GM23338 (cell line): ENCODE measurements at regions not wholly inside any gene's neighbourhood (a gene's known extent, or its start where the extent isn't known, plus 50 kb on each side); places are given as distances from the start of the nearest gene placed in this dataset.

Experiments used
- ATAC-seq: fragments of 200-7000 bp; cut with Tn5 transposase; 3 replicates; pipeline ENCODE4 v1.9.1; 2020
- DNase-seq: peaks from one replicate; pipeline ENCODE4 v3.0.0-alpha.2; 2015; ENCODE audit warnings: low spot score
- H2AFZ ChIP-seq: fragments of 200-600 bp; sonication (generic); 2 replicates; pipeline ENCODE4 v1.8.0; 2016; ENCODE audit warnings: antibody characterized with exemption, mild to moderate bottlenecking, moderate library complexity
- H3F3A ChIP-seq: fragments of 200-600 bp; sonication (generic); replicated peaks from 2 replicates; pipeline ENCODE4 v1.8.0; 2017; ENCODE audit warnings: antibody characterized with exemption, mixed run types, low read depth
- H3K27ac ChIP-seq: fragments of 200-600 bp; sonication (generic); 2 replicates; pipeline ENCODE4 v1.6.1; 2016; ENCODE audit warnings: low read depth
- H3K27me3 ChIP-seq: fragments of 200-600 bp; sonication (generic); 2 replicates; pipeline ENCODE4 v1.8.0; 2016; ENCODE audit warnings: mild to moderate bottlenecking, mixed run types, moderate library complexity; ENCODE audit not compliant: insufficient read depth
- H3K36me3 ChIP-seq: fragments of 200-600 bp; sonication (generic); 2 replicates; pipeline ENCODE4 v1.8.0; 2016; ENCODE audit warnings: mild to moderate bottlenecking; ENCODE audit not compliant: insufficient read depth
- H3K4me1 ChIP-seq: fragments of 200-600 bp; sonication (generic); 2 replicates; pipeline ENCODE4 v1.8.0; 2016; ENCODE audit warnings: mild to moderate bottlenecking, moderate library complexity; ENCODE audit not compliant: insufficient read depth
- H3K4me2 ChIP-seq: fragments of 200-600 bp; sonication (generic); 2 replicates; pipeline ENCODE4 v1.7.1; 2017; ENCODE audit warnings: mixed run types
- H3K4me3 ChIP-seq: fragments of 200-600 bp; sonication (generic); 2 replicates; pipeline ENCODE4 v1.6.1; 2016; ENCODE audit warnings: mixed run types
- H3K79me2 ChIP-seq: fragments of 200-600 bp; sonication (generic); replicated peaks from 2 replicates; pipeline ENCODE4 v1.8.0; 2017; ENCODE audit warnings: mild to moderate bottlenecking; ENCODE audit not compliant: insufficient read depth
- H3K9me2 ChIP-seq: fragments of 200-600 bp; sonication (generic); 2 replicates; pipeline ENCODE4 v1.8.0; 2017; ENCODE audit not compliant: insufficient read depth
- H4K20me1 ChIP-seq: fragments of 200-600 bp; sonication (generic); replicated peaks from 2 replicates; pipeline ENCODE4 v1.8.0; 2017; ENCODE audit warnings: mild to moderate bottlenecking; ENCODE audit not compliant: insufficient read depth
- H3K27ac Mint-ChIP-seq: 2 replicates; pipeline ENCODE4 v1.8.0; 2020; ENCODE audit warnings: inconsistent platforms, mild to moderate bottlenecking, moderate library complexity, mixed read lengths
- H3K27me3 Mint-ChIP-seq: 3 replicates; pipeline ENCODE4 v1.8.0; 2022; ENCODE audit warnings: low read depth, mild to moderate bottlenecking, moderate library complexity, mixed read lengths, inconsistent platforms; ENCODE audit not compliant: insufficient read depth, poor library complexity
- H3K36me3 Mint-ChIP-seq: 3 replicates; pipeline ENCODE4 v1.8.0; 2021; ENCODE audit warnings: low read depth, mild to moderate bottlenecking, inconsistent platforms, moderate library complexity, mixed read lengths
- H3K4me1 Mint-ChIP-seq: 3 replicates; pipeline ENCODE4 v1.8.0; 2020; ENCODE audit warnings: mild to moderate bottlenecking, inconsistent platforms, mixed read lengths
- H3K4me3 Mint-ChIP-seq: 3 replicates; pipeline ENCODE4 v1.8.0; 2021; ENCODE audit warnings: moderate library complexity, mild to moderate bottlenecking, inconsistent platforms, mixed read lengths
- H3K9me3 Mint-ChIP-seq: 3 replicates; pipeline ENCODE4 v1.8.0; 2020; ENCODE audit warnings: moderate library complexity, mild to moderate bottlenecking, inconsistent platforms, mixed read lengths
- EZH2phosphoT487 ChIP-seq: fragments of 200-600 bp; sonication (generic); IDR thresholded peaks from one replicate; pipeline ENCODE4 v1.8.1; 2018; ENCODE audit warnings: antibody characterized with exemption; ENCODE audit not compliant: unreplicated experiment
- JUNB ChIP-seq: IDR thresholded peaks from one replicate; pipeline ENCODE4 v1.6.1; 2016; ENCODE audit warnings: antibody characterized with exemption; ENCODE audit not compliant: unreplicated experiment
- POLR2AphosphoS5 ChIP-seq: IDR thresholded peaks from 2 replicates; pipeline ENCODE4 v1.6.1; 2016; ENCODE audit warnings: antibody characterized with exemption, low read depth
- ZNF331 ChIP-seq: fragments of 250-450 bp; sonication (Bioruptor Pico); IDR thresholded peaks from 2 replicates; pipeline ENCODE4 v1.5.0; 2020; ENCODE audit warnings: low read depth, mild to moderate bottlenecking, moderate library complexity
- TF ChIP-seq, protein P1 (sequence below), 2 experiments: fragments of 200-600 bp in 1 of 2; sonication (generic) in 1 of 2; conservative IDR thresholded peaks; 2 replicates each; pipeline versions ENCODE4 v1.5.1 to v1.6.1; 2016 to 2017; ENCODE audit warnings: antibody characterized with exemption in 2 of 2, low read depth in 2 of 2, mild to moderate bottlenecking in 2 of 2, moderate library complexity in 1 of 2
- TF ChIP-seq, protein P2 (sequence below): IDR thresholded peaks from one replicate; pipeline ENCODE4 v1.6.1; 2018; ENCODE audit warnings: antibody characterized with exemption; ENCODE audit not compliant: unreplicated experiment
- TF ChIP-seq, protein P3 (sequence below): fragments of 250-450 bp; sonication (Bioruptor Pico); IDR thresholded peaks from 2 replicates; pipeline ENCODE4 v1.5.0; 2020; ENCODE audit warnings: mild to moderate bottlenecking, moderate library complexity

DNA sequence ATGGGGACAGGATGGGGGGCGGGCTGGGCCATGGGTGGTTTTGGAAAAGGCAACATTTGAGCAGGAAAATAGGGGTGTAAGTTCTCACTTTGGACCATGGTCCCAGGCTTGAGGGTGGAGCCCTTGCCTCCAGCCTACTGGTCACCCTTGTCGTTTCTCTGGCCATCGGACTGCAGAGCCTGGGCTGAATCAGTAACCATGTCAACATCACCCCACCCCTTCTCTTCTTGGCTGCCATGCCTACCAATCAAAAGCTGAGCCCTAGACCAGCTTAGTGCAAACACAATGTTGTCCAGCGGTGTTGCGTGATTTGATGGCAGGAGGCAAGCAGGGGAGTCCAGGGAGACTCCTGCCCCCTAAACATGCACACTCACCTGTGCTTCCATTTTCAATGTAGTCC lies 231.0 kb upstream of the KAZN start:
- no peaks in the 10 kb centered on the region for H3F3A ChIP-seq
- no peak for TF ChIP-seq JUNB
- Mint-ChIP-seq H3K27me3 (peaks cover 4% of the 10 kb centered on the region), H3K4me1 (peaks cover 38% of the 10 kb centered on the region), H3K9me3 (peaks cover 6% of the 10 kb centered on the region; the same call in 2 of the 3 replicates), H3K36me3 (no peaks in the 10 kb centered on the region), H3K27ac (no peak overlapping the region), H3K4me3 (no peak overlapping the region)
- H3K79me2 ChIP-seq = no peaks in the 10 kb centered on the region
- no peak overlapping the region for H3K4me2 ChIP-seq
- no peaks in the 10 kb centered on the region for H4K20me1 ChIP-seq
- H3K27ac ChIP-seq = no peak overlapping the region
- DNase-seq = no peak
- no peak overlapping the region for H3K4me3 ChIP-seq
- H3K9me2 ChIP-seq = peaks cover 10% of the 10 kb centered on the region; the same call in 1 of the 2 replicates
- H3K27me3 ChIP-seq = no peaks in the 10 kb centered on the region
- no peaks in the 10 kb centered on the region for H3K36me3 ChIP-seq
- H3K4me1 ChIP-seq = peaks cover 42% of the 10 kb centered on the region
- ATAC-seq = no peak
- H2AFZ ChIP-seq = no peak overlapping the region

DNA sequence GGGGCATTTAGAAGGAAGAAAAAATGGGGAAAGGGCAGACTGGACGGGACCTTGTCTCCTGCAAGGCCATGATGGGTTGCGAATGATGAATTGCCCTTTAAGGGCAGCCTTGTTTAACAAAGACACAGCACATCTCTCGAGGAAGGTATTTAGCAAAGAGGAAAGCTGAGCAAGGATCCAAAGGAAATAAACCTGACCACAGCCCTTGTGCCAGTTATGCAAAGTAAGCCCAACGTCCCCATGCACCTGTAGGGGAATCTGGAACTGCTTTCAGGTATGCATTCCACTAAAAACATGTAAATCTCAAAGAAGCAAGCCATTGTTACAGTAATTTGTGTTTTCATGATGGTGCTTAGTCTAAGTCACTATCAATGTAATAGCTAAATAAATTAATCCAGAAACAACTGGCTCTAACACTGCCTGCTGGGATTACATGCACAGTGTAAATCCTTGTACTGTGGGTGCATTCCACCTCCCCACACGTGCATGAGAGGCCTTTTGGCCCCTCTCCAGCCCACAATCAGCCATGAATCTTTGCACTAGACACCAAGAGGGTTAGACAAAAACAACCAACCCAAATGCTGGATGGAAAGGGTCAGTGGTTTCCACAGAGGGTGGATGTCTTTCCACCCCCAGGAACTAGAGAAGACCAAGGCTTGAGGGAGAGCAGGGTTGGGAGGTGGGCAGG lies 228.8 kb upstream of the KAZN start:
- Histone ChIP-seq H3K4me1 (peaks cover 53% of the 10 kb centered on the region), H4K20me1 (no peaks in the 10 kb centered on the region), H3K79me2 (no peaks in the 10 kb centered on the region), H2AFZ (0 out of 2 replicates have a peak overlapping the region, but pooled peaks have one; percentile 18), H3K9me2 (peaks cover 10% of the 10 kb centered on the region), H3K4me2 (no peak overlapping the region), H3K4me3 (no peak overlapping the region), H3K36me3 (no peaks in the 10 kb centered on the region), H3K27me3 (no peaks in the 10 kb centered on the region), H3F3A (no peaks in the 10 kb centered on the region), H3K27ac (no peak overlapping the region)
- Mint-ChIP-seq H3K27me3 (peaks cover 2% of the 10 kb centered on the region), H3K4me1 (peaks cover 46% of the 10 kb centered on the region), H3K4me3 (no peak overlapping the region), H3K9me3 (peaks cover 4% of the 10 kb centered on the region; the same call in 2 of the 3 replicates), H3K36me3 (no peaks in the 10 kb centered on the region), H3K27ac (peak overlapping the region; percentile 57; the same call in 1 of the 2 replicates)
- TF ChIP-seq EZH2phosphoT487 = no peak
- no peak for TF ChIP-seq ZNF331
- TF ChIP-seq, protein P1, sequence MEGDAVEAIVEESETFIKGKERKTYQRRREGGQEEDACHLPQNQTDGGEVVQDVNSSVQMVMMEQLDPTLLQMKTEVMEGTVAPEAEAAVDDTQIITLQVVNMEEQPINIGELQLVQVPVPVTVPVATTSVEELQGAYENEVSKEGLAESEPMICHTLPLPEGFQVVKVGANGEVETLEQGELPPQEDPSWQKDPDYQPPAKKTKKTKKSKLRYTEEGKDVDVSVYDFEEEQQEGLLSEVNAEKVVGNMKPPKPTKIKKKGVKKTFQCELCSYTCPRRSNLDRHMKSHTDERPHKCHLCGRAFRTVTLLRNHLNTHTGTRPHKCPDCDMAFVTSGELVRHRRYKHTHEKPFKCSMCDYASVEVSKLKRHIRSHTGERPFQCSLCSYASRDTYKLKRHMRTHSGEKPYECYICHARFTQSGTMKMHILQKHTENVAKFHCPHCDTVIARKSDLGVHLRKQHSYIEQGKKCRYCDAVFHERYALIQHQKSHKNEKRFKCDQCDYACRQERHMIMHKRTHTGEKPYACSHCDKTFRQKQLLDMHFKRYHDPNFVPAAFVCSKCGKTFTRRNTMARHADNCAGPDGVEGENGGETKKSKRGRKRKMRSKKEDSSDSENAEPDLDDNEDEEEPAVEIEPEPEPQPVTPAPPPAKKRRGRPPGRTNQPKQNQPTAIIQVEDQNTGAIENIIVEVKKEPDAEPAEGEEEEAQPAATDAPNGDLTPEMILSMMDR (conservative IDR thresholded peaks at IDR 0.05; ENCODE audit: low read depth in 2 of 2) = no peak
- TF ChIP-seq, protein P2, sequence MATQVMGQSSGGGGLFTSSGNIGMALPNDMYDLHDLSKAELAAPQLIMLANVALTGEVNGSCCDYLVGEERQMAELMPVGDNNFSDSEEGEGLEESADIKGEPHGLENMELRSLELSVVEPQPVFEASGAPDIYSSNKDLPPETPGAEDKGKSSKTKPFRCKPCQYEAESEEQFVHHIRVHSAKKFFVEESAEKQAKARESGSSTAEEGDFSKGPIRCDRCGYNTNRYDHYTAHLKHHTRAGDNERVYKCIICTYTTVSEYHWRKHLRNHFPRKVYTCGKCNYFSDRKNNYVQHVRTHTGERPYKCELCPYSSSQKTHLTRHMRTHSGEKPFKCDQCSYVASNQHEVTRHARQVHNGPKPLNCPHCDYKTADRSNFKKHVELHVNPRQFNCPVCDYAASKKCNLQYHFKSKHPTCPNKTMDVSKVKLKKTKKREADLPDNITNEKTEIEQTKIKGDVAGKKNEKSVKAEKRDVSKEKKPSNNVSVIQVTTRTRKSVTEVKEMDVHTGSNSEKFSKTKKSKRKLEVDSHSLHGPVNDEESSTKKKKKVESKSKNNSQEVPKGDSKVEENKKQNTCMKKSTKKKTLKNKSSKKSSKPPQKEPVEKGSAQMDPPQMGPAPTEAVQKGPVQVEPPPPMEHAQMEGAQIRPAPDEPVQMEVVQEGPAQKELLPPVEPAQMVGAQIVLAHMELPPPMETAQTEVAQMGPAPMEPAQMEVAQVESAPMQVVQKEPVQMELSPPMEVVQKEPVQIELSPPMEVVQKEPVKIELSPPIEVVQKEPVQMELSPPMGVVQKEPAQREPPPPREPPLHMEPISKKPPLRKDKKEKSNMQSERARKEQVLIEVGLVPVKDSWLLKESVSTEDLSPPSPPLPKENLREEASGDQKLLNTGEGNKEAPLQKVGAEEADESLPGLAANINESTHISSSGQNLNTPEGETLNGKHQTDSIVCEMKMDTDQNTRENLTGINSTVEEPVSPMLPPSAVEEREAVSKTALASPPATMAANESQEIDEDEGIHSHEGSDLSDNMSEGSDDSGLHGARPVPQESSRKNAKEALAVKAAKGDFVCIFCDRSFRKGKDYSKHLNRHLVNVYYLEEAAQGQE = no peak
- TF ChIP-seq POLR2AphosphoS5 = no peak
- TF ChIP-seq, protein P3, sequence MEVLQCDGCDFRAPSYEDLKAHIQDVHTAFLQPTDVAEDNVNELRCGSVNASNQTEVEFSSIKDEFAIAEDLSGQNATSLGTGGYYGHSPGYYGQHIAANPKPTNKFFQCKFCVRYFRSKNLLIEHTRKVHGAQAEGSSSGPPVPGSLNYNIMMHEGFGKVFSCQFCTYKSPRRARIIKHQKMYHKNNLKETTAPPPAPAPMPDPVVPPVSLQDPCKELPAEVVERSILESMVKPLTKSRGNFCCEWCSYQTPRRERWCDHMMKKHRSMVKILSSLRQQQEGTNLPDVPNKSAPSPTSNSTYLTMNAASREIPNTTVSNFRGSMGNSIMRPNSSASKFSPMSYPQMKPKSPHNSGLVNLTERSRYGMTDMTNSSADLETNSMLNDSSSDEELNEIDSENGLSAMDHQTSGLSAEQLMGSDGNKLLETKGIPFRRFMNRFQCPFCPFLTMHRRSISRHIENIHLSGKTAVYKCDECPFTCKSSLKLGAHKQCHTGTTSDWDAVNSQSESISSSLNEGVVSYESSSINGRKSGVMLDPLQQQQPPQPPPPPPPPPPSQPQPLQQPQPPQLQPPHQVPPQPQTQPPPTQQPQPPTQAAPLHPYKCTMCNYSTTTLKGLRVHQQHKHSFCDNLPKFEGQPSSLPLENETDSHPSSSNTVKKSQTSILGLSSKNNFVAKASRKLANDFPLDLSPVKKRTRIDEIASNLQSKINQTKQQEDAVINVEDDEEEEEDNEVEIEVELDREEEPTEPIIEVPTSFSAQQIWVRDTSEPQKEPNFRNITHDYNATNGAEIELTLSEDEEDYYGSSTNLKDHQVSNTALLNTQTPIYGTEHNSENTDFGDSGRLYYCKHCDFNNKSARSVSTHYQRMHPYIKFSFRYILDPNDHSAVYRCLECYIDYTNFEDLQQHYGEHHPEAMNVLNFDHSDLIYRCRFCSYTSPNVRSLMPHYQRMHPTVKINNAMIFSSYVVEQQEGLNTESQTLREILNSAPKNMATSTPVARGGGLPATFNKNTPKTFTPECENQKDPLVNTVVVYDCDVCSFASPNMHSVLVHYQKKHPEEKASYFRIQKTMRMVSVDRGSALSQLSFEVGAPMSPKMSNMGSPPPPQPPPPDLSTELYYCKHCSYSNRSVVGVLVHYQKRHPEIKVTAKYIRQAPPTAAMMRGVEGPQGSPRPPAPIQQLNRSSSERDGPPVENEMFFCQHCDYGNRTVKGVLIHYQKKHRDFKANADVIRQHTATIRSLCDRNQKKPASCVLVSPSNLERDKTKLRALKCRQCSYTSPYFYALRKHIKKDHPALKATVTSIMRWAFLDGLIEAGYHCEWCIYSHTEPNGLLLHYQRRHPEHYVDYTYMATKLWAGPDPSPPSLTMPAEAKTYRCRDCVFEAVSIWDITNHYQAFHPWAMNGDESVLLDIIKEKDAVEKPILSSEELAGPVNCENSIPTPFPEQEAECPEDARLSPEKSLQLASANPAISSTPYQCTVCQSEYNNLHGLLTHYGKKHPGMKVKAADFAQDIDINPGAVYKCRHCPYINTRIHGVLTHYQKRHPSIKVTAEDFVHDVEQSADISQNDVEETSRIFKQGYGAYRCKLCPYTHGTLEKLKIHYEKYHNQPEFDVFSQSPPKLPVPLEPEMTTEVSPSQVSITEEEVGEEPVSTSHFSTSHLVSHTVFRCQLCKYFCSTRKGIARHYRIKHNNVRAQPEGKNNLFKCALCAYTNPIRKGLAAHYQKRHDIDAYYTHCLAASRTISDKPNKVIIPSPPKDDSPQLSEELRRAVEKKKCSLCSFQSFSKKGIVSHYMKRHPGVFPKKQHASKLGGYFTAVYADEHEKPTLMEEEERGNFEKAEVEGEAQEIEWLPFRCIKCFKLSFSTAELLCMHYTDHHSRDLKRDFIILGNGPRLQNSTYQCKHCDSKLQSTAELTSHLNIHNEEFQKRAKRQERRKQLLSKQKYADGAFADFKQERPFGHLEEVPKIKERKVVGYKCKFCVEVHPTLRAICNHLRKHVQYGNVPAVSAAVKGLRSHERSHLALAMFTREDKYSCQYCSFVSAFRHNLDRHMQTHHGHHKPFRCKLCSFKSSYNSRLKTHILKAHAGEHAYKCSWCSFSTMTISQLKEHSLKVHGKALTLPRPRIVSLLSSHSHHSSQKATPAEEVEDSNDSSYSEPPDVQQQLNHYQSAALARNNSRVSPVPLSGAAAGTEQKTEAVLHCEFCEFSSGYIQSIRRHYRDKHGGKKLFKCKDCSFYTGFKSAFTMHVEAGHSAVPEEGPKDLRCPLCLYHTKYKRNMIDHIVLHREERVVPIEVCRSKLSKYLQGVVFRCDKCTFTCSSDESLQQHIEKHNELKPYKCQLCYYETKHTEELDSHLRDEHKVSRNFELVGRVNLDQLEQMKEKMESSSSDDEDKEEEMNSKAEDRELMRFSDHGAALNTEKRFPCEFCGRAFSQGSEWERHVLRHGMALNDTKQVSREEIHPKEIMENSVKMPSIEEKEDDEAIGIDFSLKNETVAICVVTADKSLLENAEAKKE = no peak
- DNase-seq (peak; percentile 43), ATAC-seq (no peak)
